H1 (cell line): ENCODE measurements at regions not wholly inside any gene's neighbourhood (a gene's known extent, or its start where the extent isn't known, plus 50 kb on each side); places are given as distances from the start of the nearest gene placed in this dataset.

Source experiments
- CTCF ChIA-PET: fragments of 300-600 bp; sonication (Branson Sonifier 250); formaldehyde crosslinking; loops from one replicate; lab custom pipeline; 2021; ENCODE audit not compliant: partially characterized antibody; lab: Charles Lee
- POLR2A ChIA-PET: fragments of 300-600 bp; sonication (Branson Sonifier 250); formaldehyde crosslinking; loops from one replicate; lab custom pipeline; 2021; ENCODE audit warnings: inconsistent platforms; ENCODE audit not compliant: partially characterized antibody; lab: Charles Lee
- DNase-seq, 2 experiments: peaks; one replicate each; pipeline versions ENCODE4 v3.0.0 to v3.0.0-alpha.2; 2010 to 2022; ENCODE audit warnings: low spot score in 2 of 2, low read depth in 1 of 2, mixed read lengths in 1 of 2
- FAIRE-seq: peaks from 2 replicates; lab custom pipeline; 2011; peaks lifted over from hg19 to GRCh38; lab: Jason Lieb, UNC
- H2AFZ ChIP-seq: 2 replicates; pipeline ENCODE4 v1.8.1; 2012; ENCODE audit warnings: low read length, inconsistent platforms
- H2AK5ac ChIP-seq: 2 replicates; pipeline ENCODE4 v1.6.1; 2013; ENCODE audit warnings: low read depth, low read length
- H2BK120ac ChIP-seq: replicated peaks from 2 replicates; pipeline ENCODE3; 2013; ENCODE audit warnings: low read depth, low read length, inconsistent platforms
- H2BK12ac ChIP-seq: 2 replicates; pipeline ENCODE4 v1.6.1; 2013; ENCODE audit warnings: low read depth, low read length
- H2BK15ac ChIP-seq: 2 replicates; pipeline ENCODE4 v1.6.1; 2013; ENCODE audit warnings: low read length
- H2BK20ac ChIP-seq: 2 replicates; pipeline ENCODE4 v1.6.1; 2013; ENCODE audit warnings: low read length
- H2BK5ac ChIP-seq: 2 replicates; pipeline ENCODE4 v1.6.1; 2013; ENCODE audit warnings: low read depth, low read length
- H3K14ac ChIP-seq: 2 replicates; pipeline ENCODE4 v1.6.1; 2013; ENCODE audit warnings: inconsistent platforms; ENCODE audit not compliant: insufficient read length
- H3K18ac ChIP-seq: 2 replicates; pipeline ENCODE4 v1.6.1; 2013; ENCODE audit warnings: low read length; ENCODE audit errors: extremely low read depth
- H3K23ac ChIP-seq: 2 replicates; pipeline ENCODE4 v1.6.1; 2013; ENCODE audit warnings: inconsistent platforms; ENCODE audit not compliant: insufficient read length
- H3K23me2 ChIP-seq: 2 replicates; pipeline ENCODE4 v1.6.1; 2013; ENCODE audit warnings: low read depth, low read length
- H3K27ac ChIP-seq: 2 replicates; pipeline ENCODE4 v1.6.1; 2011; ENCODE audit warnings: low read depth, low read length, inconsistent platforms
- H3K27me3 ChIP-seq, 4 experiments: replicated peaks in 1 of 4; 1 replicate in 1 of 4; 2 replicates in 3 of 4; pipeline versions ENCODE4 v1.6.1 to v1.8.1; 2011 to 2013; ENCODE audit warnings: low read length in 3 of 4, mild to moderate bottlenecking in 3 of 4, inconsistent platforms in 2 of 4, mixed read lengths in 2 of 4, moderate library complexity in 1 of 4; ENCODE audit not compliant: control insufficient read depth in 3 of 4, insufficient read depth in 3 of 4; ENCODE audit errors: extremely low read depth in 1 of 4
- H3K36me3 ChIP-seq, 4 experiments: 2 replicates each; pipeline versions ENCODE4 v1.6.1 to v1.8.1; 2011 to 2013; ENCODE audit warnings: mild to moderate bottlenecking in 4 of 4, low read length in 3 of 4, moderate library complexity in 2 of 4, control low read depth in 1 of 4, inconsistent platforms in 1 of 4; ENCODE audit not compliant: insufficient read depth in 4 of 4, control insufficient read depth in 2 of 4
- H3K4ac ChIP-seq: replicated peaks from 2 replicates; pipeline ENCODE3; 2013; ENCODE audit warnings: low read length, low read depth, mixed read lengths, inconsistent platforms; ENCODE audit not compliant: insufficient read length
- H3K4me1 ChIP-seq, 4 experiments: replicated peaks in 1 of 4; 1 replicate in 1 of 4; 2 replicates in 3 of 4; pipeline versions ENCODE4 v1.6.1 to v1.8.1; 2011 to 2013; ENCODE audit warnings: low read length in 3 of 4, inconsistent platforms in 2 of 4, mixed read lengths in 1 of 4; ENCODE audit not compliant: insufficient read depth in 4 of 4, control insufficient read depth in 3 of 4
- H3K4me2 ChIP-seq, 2 experiments: 2 replicates each; pipeline versions ENCODE4 v1.6.1 to v1.8.1; 2011 to 2013; ENCODE audit warnings: low read depth in 2 of 2, low read length in 2 of 2, control low read depth in 1 of 2, inconsistent platforms in 1 of 2, mild to moderate bottlenecking in 1 of 2; ENCODE audit not compliant: insufficient read depth in 1 of 2
- H3K4me3 ChIP-seq, 4 experiments: fragments of 200-600, 300-600 bp in 1 of 4; sonication (generic), shearing (Covaris generic), sonication (Bioruptor Twin) in 1 of 4; 2 replicates each; pipeline versions ENCODE4 v1.5.1 to v1.8.1; 2011 to 2016; ENCODE audit warnings: low read length in 4 of 4, low read depth in 3 of 4, control low read depth in 2 of 4, inconsistent platforms in 2 of 4, mild to moderate bottlenecking in 2 of 4, mixed read lengths in 1 of 4, moderate library complexity in 1 of 4; ENCODE audit not compliant: insufficient read depth in 2 of 4; ENCODE audit errors: extremely low read depth in 1 of 4
- H3K56ac ChIP-seq: replicated peaks from 2 replicates; pipeline ENCODE3; 2013; ENCODE audit warnings: low read depth, mild to moderate bottlenecking, mixed read lengths, low read length, inconsistent platforms; ENCODE audit not compliant: insufficient read length
- H3K79me1 ChIP-seq: 2 replicates; pipeline ENCODE4 v1.6.1; 2013; ENCODE audit warnings: low read depth, low read length, control low read depth
- H3K79me2 ChIP-seq, 2 experiments: 2 replicates each; pipeline versions ENCODE4 v1.6.1 to v1.8.1; 2012 to 2013; ENCODE audit warnings: low read length in 2 of 2, mild to moderate bottlenecking in 2 of 2, inconsistent platforms in 1 of 2; ENCODE audit not compliant: insufficient read depth in 2 of 2, control insufficient read depth in 1 of 2
- H3K9ac ChIP-seq, 4 experiments: replicated peaks in 1 of 4; 1 replicate in 1 of 4; 2 replicates in 3 of 4; pipeline versions ENCODE4 v1.6.1 to v1.8.1; 2011 to 2013; ENCODE audit warnings: low read depth in 3 of 4, low read length in 3 of 4, control low read depth in 2 of 4, mild to moderate bottlenecking in 2 of 4, moderate library complexity in 2 of 4, inconsistent platforms in 1 of 4; ENCODE audit errors: extremely low read depth in 1 of 4
- H3K9me3 ChIP-seq, 2 experiments: 2 replicates each; pipeline versions ENCODE4 v1.6.1 to v1.8.1; 2012 to 2013; ENCODE audit warnings: mild to moderate bottlenecking in 2 of 2, moderate library complexity in 2 of 2, control low read depth in 1 of 2, inconsistent platforms in 1 of 2, low read depth in 1 of 2, low read length in 1 of 2, mixed read lengths in 1 of 2; ENCODE audit not compliant: insufficient read depth in 2 of 2
- H4K20me1 ChIP-seq, 2 experiments: replicated peaks in 1 of 2; 2 replicates each; pipeline versions ENCODE3 to v1.8.1; 2011 to 2013; ENCODE audit warnings: inconsistent platforms in 2 of 2, low read length in 2 of 2, mild to moderate bottlenecking in 1 of 2; ENCODE audit not compliant: insufficient read depth in 2 of 2, control insufficient read depth in 1 of 2
- H4K5ac ChIP-seq: 2 replicates; pipeline ENCODE4 v1.6.1; 2013; ENCODE audit warnings: low read length, low read depth, mixed read lengths, inconsistent platforms; ENCODE audit not compliant: insufficient read length
- H4K8ac ChIP-seq: 2 replicates; pipeline ENCODE4 v1.8.0; 2013; ENCODE audit warnings: mild to moderate bottlenecking, moderate library complexity, low read length, inconsistent platforms; ENCODE audit not compliant: insufficient read depth; ENCODE audit errors: extremely low read depth
- H4K91ac ChIP-seq: replicated peaks from 2 replicates; pipeline ENCODE3; 2013; ENCODE audit warnings: low read length, mixed read lengths, inconsistent platforms; ENCODE audit not compliant: insufficient read length
- CBX8 ChIP-seq: fragments of 300-800, 300-1000 bp; sonication (generic); IDR thresholded peaks from 2 replicates; pipeline ENCODE4 v1.7.1; 2016; ENCODE audit warnings: low read depth, low read length, borderline replicate concordance
- CEBPB ChIP-seq: IDR thresholded peaks from 2 replicates; pipeline ENCODE4 v1.6.1; 2012; ENCODE audit warnings: low read depth, low read length
- CHD1 ChIP-seq: IDR thresholded peaks from 2 replicates; pipeline ENCODE4 v1.6.1; 2012; ENCODE audit warnings: low read depth, low read length, improper control_type of control experiment
- CREB1 ChIP-seq: IDR thresholded peaks from 2 replicates; pipeline ENCODE4 v1.6.1; 2012; ENCODE audit warnings: inconsistent platforms
- EZH2 ChIP-seq: fragments of 200-600 bp; sonication (generic); IDR thresholded peaks from 2 replicates; pipeline ENCODE4 v1.7.1; 2012; ENCODE audit warnings: low read depth, mild to moderate bottlenecking, moderate library complexity, low read length, inconsistent platforms; ENCODE audit not compliant: severe bottlenecking
- HDAC6 ChIP-seq: IDR thresholded peaks from one replicate; pipeline ENCODE4 v1.7.1; 2012; ENCODE audit warnings: low read depth, mild to moderate bottlenecking, inconsistent platforms, low read length, moderate library complexity
- JUN ChIP-seq: IDR thresholded peaks from 2 replicates; pipeline ENCODE4 v1.6.1; 2011; ENCODE audit warnings: low read depth, mild to moderate bottlenecking, improper control_type of control experiment, low read length
- KDM5A ChIP-seq: fragments of 200-600 bp; IDR thresholded peaks from 2 replicates; pipeline ENCODE4 v1.7.1; 2012; ENCODE audit warnings: mild to moderate bottlenecking, low read length, inconsistent platforms, mixed read lengths
- PHF8 ChIP-seq: fragments of 200-600 bp; sonication (generic); conservative IDR thresholded peaks from 2 replicates; pipeline ENCODE4 v1.7.1; 2012; ENCODE audit warnings: low read depth, mild to moderate bottlenecking, inconsistent platforms, low read length, moderate library complexity
- POLR2AphosphoS5 ChIP-seq: IDR thresholded peaks from 2 replicates; pipeline ENCODE4 v1.6.1; 2011; ENCODE audit warnings: low read depth, low read length
- POU5F1 ChIP-seq: IDR thresholded peaks from 2 replicates; pipeline ENCODE4 v1.6.1; 2011; ENCODE audit warnings: low read depth, mild to moderate bottlenecking, low read length, moderate library complexity
- RNF2 ChIP-seq: fragments of 200-900, 300-1000 bp; sonication (generic); IDR thresholded peaks from 2 replicates; pipeline ENCODE4 v1.7.1; 2016; ENCODE audit warnings: borderline replicate concordance, low read depth, mild to moderate bottlenecking, antibody characterized with exemption, low read length; ENCODE audit not compliant: poor library complexity, severe bottlenecking; ENCODE audit errors: missing control alignments
- ZNF274 ChIP-seq: IDR thresholded peaks from 2 replicates; pipeline ENCODE4 v1.7.0; 2012; ENCODE audit warnings: low read length, borderline replicate concordance; ENCODE audit errors: extremely low read depth
- WGBS, 2 experiments: shearing (Covaris generic) in 1 of 2; methylation state at CpG; one replicate each; pipeline versions ENCODE4 v1.1.6 to v1.1.7; 2013 to 2015; ENCODE audit warnings: low lambda C conversion rate in 2 of 2, mixed read lengths in 2 of 2, inconsistent platforms in 1 of 2, low coverage in 1 of 2, missing lambda C conversion rate in 1 of 2; ENCODE audit not compliant: insufficient replicate concordance in 2 of 2, insufficient coverage in 1 of 2, insufficient read length in 1 of 2; ENCODE audit errors: extremely low coverage in 1 of 2, missing lambda C conversion rate in 1 of 2; 5-methylcytosine and 5-hydroxymethylcytosine counted together
- TF ChIP-seq, protein P1 (sequence below): IDR thresholded peaks from 2 replicates; pipeline ENCODE4 v1.6.1; 2012; ENCODE audit warnings: inconsistent platforms
- TF ChIP-seq, protein P2 (sequence below): IDR thresholded peaks from 2 replicates; pipeline ENCODE4 v1.6.1; 2012; ENCODE audit warnings: inconsistent platforms

DNA sequence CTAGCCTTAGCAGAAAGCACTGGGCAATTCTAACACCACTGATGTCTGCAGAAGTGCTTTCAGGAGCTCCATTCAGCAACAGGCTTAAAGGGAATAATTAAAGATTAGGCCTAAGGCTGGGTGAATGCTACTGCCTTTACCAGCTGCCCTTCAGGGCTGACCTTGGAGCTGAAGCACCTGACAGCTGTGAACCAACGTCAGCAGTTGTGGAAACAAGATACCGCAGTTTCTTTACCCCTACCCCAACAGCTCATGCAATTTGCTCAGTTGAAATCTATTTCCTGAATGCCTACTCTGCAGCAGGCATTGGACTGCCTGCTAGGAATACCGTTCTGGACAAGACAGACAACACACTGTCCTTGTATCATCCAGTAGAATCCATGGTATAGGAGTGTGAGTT lies 51.5 kb upstream of the ADTRP start:
- Histone ChIP-seq H3K79me1 (no peaks in the 10 kb centered on the region), H4K20me1 (no peaks in the 10 kb centered on the region), H2BK15ac (no peak overlapping the region), H3K36me3 (no peaks in the 10 kb centered on the region), H3K23ac (no peak overlapping the region), H3K27ac (no peak overlapping the region), H2BK5ac (no peak overlapping the region), H2BK12ac (no peak overlapping the region), H4K5ac (no peak overlapping the region), H3K27me3 (no peaks in the 10 kb centered on the region), H2AK5ac (no peak overlapping the region), H2BK20ac (no peak overlapping the region), H3K23me2 (no peaks in the 10 kb centered on the region), H3K9ac (no peak overlapping the region), H4K8ac (no peak overlapping the region), H3K79me2 (no peaks in the 10 kb centered on the region), H2BK120ac (no peak overlapping the region), H3K14ac (no peak overlapping the region), H3K4me1 (peaks cover 0 to 5% (median 0%) of the 10 kb centered on the region in 4 experiments; a peak in 1 of 7 replicates), H3K4ac (no peak overlapping the region), H3K4me3 (no peak overlapping the region), H3K4me2 (no peak overlapping the region), H3K9me3 (no peaks in the 10 kb centered on the region), H4K91ac (no peak overlapping the region), H2AFZ (no peak overlapping the region), H3K56ac (no peak overlapping the region), H3K18ac (no peak overlapping the region)
- CTCF ChIA-PET, result no interaction called here
- DNase-seq (no peak), FAIRE-seq (no peak)
- WGBS, 2 experiments, result 86% methylated on average over 3 of the region's 3 CpGs; no CpG with 5 or more reads in 1 of the 2 experiments
- POLR2A ChIA-PET, result no interaction called here
- TF ChIP-seq CHD1 (no peak), POU5F1 (no peak), HDAC6 (no peak), CBX8 (no peak), KDM5A (no peak), JUN (no peak), CREB1 (no peak), CEBPB (no peak), RNF2 (no peak), ZNF274 (no peak), PHF8 (no peak), POLR2AphosphoS5 (no peak), EZH2 (no peak)
- TF ChIP-seq, protein P1, sequence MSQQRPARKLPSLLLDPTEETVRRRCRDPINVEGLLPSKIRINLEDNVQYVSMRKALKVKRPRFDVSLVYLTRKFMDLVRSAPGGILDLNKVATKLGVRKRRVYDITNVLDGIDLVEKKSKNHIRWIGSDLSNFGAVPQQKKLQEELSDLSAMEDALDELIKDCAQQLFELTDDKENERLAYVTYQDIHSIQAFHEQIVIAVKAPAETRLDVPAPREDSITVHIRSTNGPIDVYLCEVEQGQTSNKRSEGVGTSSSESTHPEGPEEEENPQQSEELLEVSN, result no peak
- TF ChIP-seq, protein P2, sequence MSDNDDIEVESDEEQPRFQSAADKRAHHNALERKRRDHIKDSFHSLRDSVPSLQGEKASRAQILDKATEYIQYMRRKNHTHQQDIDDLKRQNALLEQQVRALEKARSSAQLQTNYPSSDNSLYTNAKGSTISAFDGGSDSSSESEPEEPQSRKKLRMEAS, result no peak
